ENCODE measurements at regions not wholly inside any gene's neighbourhood (a gene's known extent, or its start where the extent isn't known, plus 50 kb on each side); places are given as distances from the start of the nearest gene placed in this dataset.

- ATAC-seq (ENCODE audit: low FRiP score) (no peak), DNase-seq (ENCODE audit: low spot score) (no peak)
- no peak for TF ChIP-seq CTCF (IDR thresholded peaks at IDR 0.05)
Observed at GRCh38 chr5:174221436-174221835, 175.9 kb downstream of the NSG2 start.

- no peak for DNase-seq (ENCODE audit: low spot score)
- ATAC-seq (ENCODE audit: low FRiP score): no peak
- TF ChIP-seq CTCF (IDR thresholded peaks at IDR 0.05): no peak
Observed at GRCh38 chr5:174221946-174222345, 176.4 kb downstream of the NSG2 start.

- DNase-seq (ENCODE audit: low spot score) (no peak), ATAC-seq (ENCODE audit: low FRiP score) (no peak)
- no peak for TF ChIP-seq CTCF (IDR thresholded peaks at IDR 0.05)
Observed at GRCh38 chr5:174222891-174223290, 177.4 kb downstream of the NSG2 start.

- ATAC-seq (ENCODE audit: low FRiP score) (no peak), DNase-seq (ENCODE audit: low spot score) (no peak)
- TF ChIP-seq CTCF (IDR thresholded peaks at IDR 0.05): no peak
Observed at GRCh38 chr5:174223355-174223754, 177.8 kb downstream of the NSG2 start.

GRCh38 chr5:174229068-174229467, 183.6 kb downstream of the NSG2 start:
- ATAC-seq (ENCODE audit: low FRiP score): no peak
- no peak for TF ChIP-seq CTCF (IDR thresholded peaks at IDR 0.05)

GRCh38 chr5:174229514-174230370, 184.2 kb downstream of the NSG2 start:
- no peak for TF ChIP-seq CTCF (IDR thresholded peaks at IDR 0.05)
- DNase-seq (ENCODE audit: low spot score): no peak
- no peak for ATAC-seq (ENCODE audit: low FRiP score)

More at GRCh38 chr5:174229068-174229467, 183.6 kb downstream of the NSG2 start:
- no peak for DNase-seq (ENCODE audit: low spot score)

GRCh38 chr5:174231956-174232487, 186.5 kb downstream of the NSG2 start:
- no peak for TF ChIP-seq CTCF (IDR thresholded peaks at IDR 0.05)
- no peak for ATAC-seq (ENCODE audit: low FRiP score)

More at GRCh38 chr5:174231956-174232487, 186.5 kb downstream of the NSG2 start:
- DNase-seq (ENCODE audit: low spot score): no peak
